H1 (cell line): ENCODE measurements at regions not wholly inside any gene's neighbourhood (a gene's known extent, or its start where the extent isn't known, plus 50 kb on each side); places are given as distances from the start of the nearest gene placed in this dataset.

Experiments used
- CTCF ChIA-PET: fragments of 300-600 bp; sonication (Branson Sonifier 250); formaldehyde crosslinking; loops from one replicate; lab custom pipeline; 2021; ENCODE audit not compliant: partially characterized antibody; lab: Charles Lee
- POLR2A ChIA-PET: fragments of 300-600 bp; sonication (Branson Sonifier 250); formaldehyde crosslinking; loops from one replicate; lab custom pipeline; 2021; ENCODE audit warnings: inconsistent platforms; ENCODE audit not compliant: partially characterized antibody; lab: Charles Lee
- DNase-seq, 2 experiments: peaks; one replicate each; pipeline versions ENCODE4 v3.0.0 to v3.0.0-alpha.2; 2010 to 2022; ENCODE audit warnings: low spot score in 2 of 2, low read depth in 1 of 2, mixed read lengths in 1 of 2
- FAIRE-seq: peaks from 2 replicates; lab custom pipeline; 2011; peaks lifted over from hg19 to GRCh38; lab: Jason Lieb, UNC
- H2AFZ ChIP-seq: 2 replicates; pipeline ENCODE4 v1.8.1; 2012; ENCODE audit warnings: low read length, inconsistent platforms
- H2AK5ac ChIP-seq: 2 replicates; pipeline ENCODE4 v1.6.1; 2013; ENCODE audit warnings: low read depth, low read length
- H2BK120ac ChIP-seq: replicated peaks from 2 replicates; pipeline ENCODE3; 2013; ENCODE audit warnings: low read depth, low read length, inconsistent platforms
- H2BK12ac ChIP-seq: 2 replicates; pipeline ENCODE4 v1.6.1; 2013; ENCODE audit warnings: low read depth, low read length
- H2BK15ac ChIP-seq: 2 replicates; pipeline ENCODE4 v1.6.1; 2013; ENCODE audit warnings: low read length
- H2BK20ac ChIP-seq: 2 replicates; pipeline ENCODE4 v1.6.1; 2013; ENCODE audit warnings: low read length
- H2BK5ac ChIP-seq: 2 replicates; pipeline ENCODE4 v1.6.1; 2013; ENCODE audit warnings: low read depth, low read length
- H3K14ac ChIP-seq: 2 replicates; pipeline ENCODE4 v1.6.1; 2013; ENCODE audit warnings: inconsistent platforms; ENCODE audit not compliant: insufficient read length
- H3K18ac ChIP-seq: 2 replicates; pipeline ENCODE4 v1.6.1; 2013; ENCODE audit warnings: low read length; ENCODE audit errors: extremely low read depth
- H3K23ac ChIP-seq: 2 replicates; pipeline ENCODE4 v1.6.1; 2013; ENCODE audit warnings: inconsistent platforms; ENCODE audit not compliant: insufficient read length
- H3K23me2 ChIP-seq: 2 replicates; pipeline ENCODE4 v1.6.1; 2013; ENCODE audit warnings: low read depth, low read length
- H3K27ac ChIP-seq: 2 replicates; pipeline ENCODE4 v1.6.1; 2011; ENCODE audit warnings: low read depth, low read length, inconsistent platforms
- H3K27me3 ChIP-seq, 4 experiments: replicated peaks in 1 of 4; 1 replicate in 1 of 4; 2 replicates in 3 of 4; pipeline versions ENCODE4 v1.6.1 to v1.8.1; 2011 to 2013; ENCODE audit warnings: low read length in 3 of 4, mild to moderate bottlenecking in 3 of 4, inconsistent platforms in 2 of 4, mixed read lengths in 2 of 4, moderate library complexity in 1 of 4; ENCODE audit not compliant: control insufficient read depth in 3 of 4, insufficient read depth in 3 of 4; ENCODE audit errors: extremely low read depth in 1 of 4
- H3K36me3 ChIP-seq, 4 experiments: 2 replicates each; pipeline versions ENCODE4 v1.6.1 to v1.8.1; 2011 to 2013; ENCODE audit warnings: mild to moderate bottlenecking in 4 of 4, low read length in 3 of 4, moderate library complexity in 2 of 4, control low read depth in 1 of 4, inconsistent platforms in 1 of 4; ENCODE audit not compliant: insufficient read depth in 4 of 4, control insufficient read depth in 2 of 4
- H3K4ac ChIP-seq: replicated peaks from 2 replicates; pipeline ENCODE3; 2013; ENCODE audit warnings: low read length, low read depth, mixed read lengths, inconsistent platforms; ENCODE audit not compliant: insufficient read length
- H3K4me1 ChIP-seq, 4 experiments: replicated peaks in 1 of 4; 1 replicate in 1 of 4; 2 replicates in 3 of 4; pipeline versions ENCODE4 v1.6.1 to v1.8.1; 2011 to 2013; ENCODE audit warnings: low read length in 3 of 4, inconsistent platforms in 2 of 4, mixed read lengths in 1 of 4; ENCODE audit not compliant: insufficient read depth in 4 of 4, control insufficient read depth in 3 of 4
- H3K4me2 ChIP-seq, 2 experiments: 2 replicates each; pipeline versions ENCODE4 v1.6.1 to v1.8.1; 2011 to 2013; ENCODE audit warnings: low read depth in 2 of 2, low read length in 2 of 2, control low read depth in 1 of 2, inconsistent platforms in 1 of 2, mild to moderate bottlenecking in 1 of 2; ENCODE audit not compliant: insufficient read depth in 1 of 2
- H3K4me3 ChIP-seq, 4 experiments: fragments of 200-600, 300-600 bp in 1 of 4; sonication (generic), shearing (Covaris generic), sonication (Bioruptor Twin) in 1 of 4; 2 replicates each; pipeline versions ENCODE4 v1.5.1 to v1.8.1; 2011 to 2016; ENCODE audit warnings: low read length in 4 of 4, low read depth in 3 of 4, control low read depth in 2 of 4, inconsistent platforms in 2 of 4, mild to moderate bottlenecking in 2 of 4, mixed read lengths in 1 of 4, moderate library complexity in 1 of 4; ENCODE audit not compliant: insufficient read depth in 2 of 4; ENCODE audit errors: extremely low read depth in 1 of 4
- H3K56ac ChIP-seq: replicated peaks from 2 replicates; pipeline ENCODE3; 2013; ENCODE audit warnings: low read depth, mild to moderate bottlenecking, mixed read lengths, low read length, inconsistent platforms; ENCODE audit not compliant: insufficient read length
- H3K79me1 ChIP-seq: 2 replicates; pipeline ENCODE4 v1.6.1; 2013; ENCODE audit warnings: low read depth, low read length, control low read depth
- H3K79me2 ChIP-seq, 2 experiments: 2 replicates each; pipeline versions ENCODE4 v1.6.1 to v1.8.1; 2012 to 2013; ENCODE audit warnings: low read length in 2 of 2, mild to moderate bottlenecking in 2 of 2, inconsistent platforms in 1 of 2; ENCODE audit not compliant: insufficient read depth in 2 of 2, control insufficient read depth in 1 of 2
- H3K9ac ChIP-seq, 4 experiments: replicated peaks in 1 of 4; 1 replicate in 1 of 4; 2 replicates in 3 of 4; pipeline versions ENCODE4 v1.6.1 to v1.8.1; 2011 to 2013; ENCODE audit warnings: low read depth in 3 of 4, low read length in 3 of 4, control low read depth in 2 of 4, mild to moderate bottlenecking in 2 of 4, moderate library complexity in 2 of 4, inconsistent platforms in 1 of 4; ENCODE audit errors: extremely low read depth in 1 of 4
- H3K9me3 ChIP-seq, 2 experiments: 2 replicates each; pipeline versions ENCODE4 v1.6.1 to v1.8.1; 2012 to 2013; ENCODE audit warnings: mild to moderate bottlenecking in 2 of 2, moderate library complexity in 2 of 2, control low read depth in 1 of 2, inconsistent platforms in 1 of 2, low read depth in 1 of 2, low read length in 1 of 2, mixed read lengths in 1 of 2; ENCODE audit not compliant: insufficient read depth in 2 of 2
- H4K20me1 ChIP-seq, 2 experiments: replicated peaks in 1 of 2; 2 replicates each; pipeline versions ENCODE3 to v1.8.1; 2011 to 2013; ENCODE audit warnings: inconsistent platforms in 2 of 2, low read length in 2 of 2, mild to moderate bottlenecking in 1 of 2; ENCODE audit not compliant: insufficient read depth in 2 of 2, control insufficient read depth in 1 of 2
- H4K5ac ChIP-seq: 2 replicates; pipeline ENCODE4 v1.6.1; 2013; ENCODE audit warnings: low read length, low read depth, mixed read lengths, inconsistent platforms; ENCODE audit not compliant: insufficient read length
- H4K8ac ChIP-seq: 2 replicates; pipeline ENCODE4 v1.8.0; 2013; ENCODE audit warnings: mild to moderate bottlenecking, moderate library complexity, low read length, inconsistent platforms; ENCODE audit not compliant: insufficient read depth; ENCODE audit errors: extremely low read depth
- H4K91ac ChIP-seq: replicated peaks from 2 replicates; pipeline ENCODE3; 2013; ENCODE audit warnings: low read length, mixed read lengths, inconsistent platforms; ENCODE audit not compliant: insufficient read length
- SIN3A ChIP-seq, 2 experiments: IDR thresholded peaks in 1 of 2; conservative IDR thresholded peaks in 1 of 2; 2 replicates each; pipeline ENCODE4 v1.6.1; 2011 to 2012; ENCODE audit warnings: low read length in 2 of 2, improper control_type of control experiment in 1 of 2, low read depth in 1 of 2, mild to moderate bottlenecking in 1 of 2
- SP2 ChIP-seq: IDR thresholded peaks from 2 replicates; pipeline ENCODE4 v1.6.1; 2012; ENCODE audit warnings: mild to moderate bottlenecking, low read length, inconsistent platforms

DNA sequence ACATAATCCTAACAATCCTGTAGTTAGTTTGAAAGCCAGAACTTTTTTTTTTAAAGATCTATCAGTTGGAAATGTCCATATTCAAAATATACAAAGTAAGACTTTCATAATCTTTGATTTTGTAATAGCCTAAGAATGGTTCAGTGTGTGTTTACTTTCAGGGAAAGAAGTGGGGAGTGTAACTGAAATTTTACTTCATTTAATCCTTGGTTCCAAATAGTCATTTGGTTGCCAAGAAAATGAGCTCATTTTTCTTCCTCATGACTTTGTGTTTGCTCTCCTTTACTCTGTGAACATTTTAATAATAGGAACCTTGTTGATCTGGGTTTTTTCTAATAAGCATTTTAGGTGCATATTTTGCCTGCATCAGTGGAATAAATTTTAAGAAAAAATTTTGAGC lies 278.8 kb downstream of the SLITRK6 start:
- Histone ChIP-seq H3K9ac (no peak overlapping the region), H2AK5ac (no peak overlapping the region), H4K5ac (no peak overlapping the region), H3K14ac (no peak overlapping the region), H4K20me1 (no peaks in the 10 kb centered on the region), H3K56ac (no peak overlapping the region), H2AFZ (no peak overlapping the region), H4K8ac (no peak overlapping the region), H3K4me2 (no peak overlapping the region), H3K9me3 (peaks cover 3 to 4% of the 10 kb centered on the region in 2 experiments; a peak in 3 of 4 replicates), H2BK15ac (no peak overlapping the region), H3K4me3 (no peak overlapping the region), H3K27me3 (no peaks in the 10 kb centered on the region), H2BK20ac (no peak overlapping the region), H2BK120ac (no peak overlapping the region), H3K79me2 (no peaks in the 10 kb centered on the region), H3K27ac (no peak overlapping the region), H3K79me1 (no peaks in the 10 kb centered on the region), H3K36me3 (no peaks in the 10 kb centered on the region), H4K91ac (no peak overlapping the region), H3K4ac (no peak overlapping the region), H3K18ac (no peak overlapping the region), H3K23me2 (no peaks in the 10 kb centered on the region), H3K4me1 (no peaks in the 10 kb centered on the region), H3K23ac (no peak overlapping the region), H2BK5ac (no peak overlapping the region), H2BK12ac (no peak overlapping the region)
- FAIRE-seq (no peak), DNase-seq (no peak)
- CTCF ChIA-PET, result no interaction called here
- POLR2A ChIA-PET, result no interaction called here
- TF ChIP-seq SP2, result no peak
- TF ChIP-seq SIN3A (conservative IDR thresholded peaks at IDR 0.05 in 1 of 2, IDR thresholded peaks at IDR 0.05 in 1 of 2; ENCODE audit: low read depth in 1 of 2, low read length in 2 of 2), result no peak
